ENCODE measurements at regions not wholly inside any gene's neighbourhood (a gene's known extent, or its start where the extent isn't known, plus 50 kb on each side); places are given as distances from the start of the nearest gene placed in this dataset.

DNA sequence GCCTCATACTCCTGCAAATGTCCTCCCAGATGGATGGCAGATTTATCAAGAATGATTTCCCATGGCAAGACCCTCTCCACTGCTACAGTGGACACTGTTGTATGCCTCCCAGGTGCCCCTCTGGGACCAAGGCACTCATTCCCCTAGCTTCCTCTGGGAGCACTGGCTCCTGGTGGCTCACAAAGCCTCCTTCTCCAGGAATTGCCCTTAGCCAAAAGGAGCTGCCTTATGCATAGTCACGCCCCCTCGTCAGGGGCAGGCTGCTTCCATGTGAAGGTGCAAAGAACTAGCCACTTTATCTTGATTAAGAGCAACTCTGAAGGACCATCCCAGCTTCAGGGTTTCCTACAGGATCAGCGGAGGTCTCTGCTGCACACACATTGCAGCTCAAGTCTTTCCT, 358.1 kb downstream of the CDK5RAP2 start:
- intact Hi-C loops (cut with micrococcal nuclease), result no loop called here
- Histone ChIP-seq H3K36me3 (replicated peaks in 1 of 2; ENCODE audit: control insufficient read depth in 1 of 2, insufficient read depth in 2 of 2, low read length in 2 of 2) (no peaks in the 10 kb centered on the region), H3K4me2 (replicated peaks; ENCODE audit: extremely low read depth, low read length, poor library complexity, severe bottlenecking) (no peak overlapping the region), H3K27me3 (ENCODE audit: control insufficient read depth in 2 of 2, insufficient read depth in 2 of 2, low read length in 2 of 2) (no peaks in the 10 kb centered on the region), H2AFZ (ENCODE audit: insufficient read depth, low read depth, low read length, poor library complexity, severe bottlenecking) (no peak overlapping the region), H3K9me3 (replicated peaks in 1 of 2; ENCODE audit: control insufficient read depth in 1 of 2, insufficient read depth in 1 of 2, low read length in 2 of 2) (no peaks in the 10 kb centered on the region), H3K9ac (ENCODE audit: insufficient read depth, low read length, poor library complexity, severe bottlenecking) (no peak overlapping the region), H3K79me2 (ENCODE audit: insufficient read depth, low read length) (no peaks in the 10 kb centered on the region), H4K20me1 (ENCODE audit: insufficient read depth, low read length) (no peaks in the 10 kb centered on the region), H3K4me3 (replicated peaks in 1 of 3; ENCODE audit: low read depth in 2 of 3, low read length in 3 of 3) (no peak overlapping the region), H3K27ac (ENCODE audit: low read depth in 1 of 2, low read length in 2 of 2) (no peak overlapping the region), H3K4me1 (ENCODE audit: control insufficient read depth in 1 of 2, insufficient read depth in 2 of 2, low read length in 2 of 2) (no peaks in the 10 kb centered on the region)
- TF ChIP-seq, protein P1, sequence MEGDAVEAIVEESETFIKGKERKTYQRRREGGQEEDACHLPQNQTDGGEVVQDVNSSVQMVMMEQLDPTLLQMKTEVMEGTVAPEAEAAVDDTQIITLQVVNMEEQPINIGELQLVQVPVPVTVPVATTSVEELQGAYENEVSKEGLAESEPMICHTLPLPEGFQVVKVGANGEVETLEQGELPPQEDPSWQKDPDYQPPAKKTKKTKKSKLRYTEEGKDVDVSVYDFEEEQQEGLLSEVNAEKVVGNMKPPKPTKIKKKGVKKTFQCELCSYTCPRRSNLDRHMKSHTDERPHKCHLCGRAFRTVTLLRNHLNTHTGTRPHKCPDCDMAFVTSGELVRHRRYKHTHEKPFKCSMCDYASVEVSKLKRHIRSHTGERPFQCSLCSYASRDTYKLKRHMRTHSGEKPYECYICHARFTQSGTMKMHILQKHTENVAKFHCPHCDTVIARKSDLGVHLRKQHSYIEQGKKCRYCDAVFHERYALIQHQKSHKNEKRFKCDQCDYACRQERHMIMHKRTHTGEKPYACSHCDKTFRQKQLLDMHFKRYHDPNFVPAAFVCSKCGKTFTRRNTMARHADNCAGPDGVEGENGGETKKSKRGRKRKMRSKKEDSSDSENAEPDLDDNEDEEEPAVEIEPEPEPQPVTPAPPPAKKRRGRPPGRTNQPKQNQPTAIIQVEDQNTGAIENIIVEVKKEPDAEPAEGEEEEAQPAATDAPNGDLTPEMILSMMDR (IDR thresholded peaks at IDR 0.05), result no peak
- Mint-ChIP-seq H3K4me3 (no peak overlapping the region), H3K36me3 (no peaks in the 10 kb centered on the region), H3K27ac (no peak overlapping the region), H3K27me3 (ENCODE audit: low read depth in 3 of 3) (peaks cover 2 to 5% (median 4%) of the 10 kb centered on the region in 3 donors), H3K4me1 (no peaks in the 10 kb centered on the region), H3K9me3 (peaks cover 0 to 2% (median 0%) of the 10 kb centered on the region in 7 donors)
- DNase-seq, result no peak
- 34% methylated on average over 3 of the region's 3 CpGs for WGBS (ENCODE audit: insufficient coverage)

DNA sequence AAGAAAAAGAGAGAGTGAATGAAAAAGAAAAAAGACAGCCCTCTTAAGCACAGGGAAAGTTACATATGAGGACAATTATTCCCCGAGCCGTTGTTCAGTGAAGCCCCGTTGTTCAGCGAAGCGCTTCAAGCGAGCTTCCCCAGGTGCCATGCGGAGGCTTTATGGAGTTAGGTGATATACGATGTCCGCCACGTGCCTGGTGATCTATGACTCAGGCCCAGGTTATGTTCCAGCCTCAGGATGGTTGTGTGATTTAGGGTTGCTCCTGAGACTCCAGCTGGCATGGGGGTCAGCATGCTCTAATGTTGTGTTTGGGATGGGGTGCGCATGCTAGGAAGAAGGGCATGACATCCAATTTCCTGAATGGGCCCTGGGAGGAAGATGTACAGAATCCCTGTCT, 365.6 kb downstream of the CDK5RAP2 start:
- peaks cover 0 to 2% (median 0%) of the 10 kb centered on the region in 3 donors for H3K27me3 Mint-ChIP-seq (ENCODE audit: low read depth in 3 of 3)
- intact Hi-C loops (cut with micrococcal nuclease), result no loop called here
- no peak overlapping the region for H3K4me2 ChIP-seq (replicated peaks; ENCODE audit: extremely low read depth, low read length, poor library complexity, severe bottlenecking)
- no peak for DNase-seq
- no peaks in the 10 kb centered on the region for H3K79me2 ChIP-seq (ENCODE audit: insufficient read depth, low read length)
- H3K9me3 Mint-ChIP-seq, result peaks cover 0 to 6% (median 2%) of the 10 kb centered on the region in 7 donors
- H3K27ac ChIP-seq (ENCODE audit: low read depth in 1 of 2, low read length in 2 of 2), result no peak overlapping the region
- no peak overlapping the region for H3K4me3 Mint-ChIP-seq
- H4K20me1 ChIP-seq (ENCODE audit: insufficient read depth, low read length), result no peaks in the 10 kb centered on the region
- no peaks in the 10 kb centered on the region for H3K36me3 ChIP-seq (replicated peaks in 1 of 2; ENCODE audit: control insufficient read depth in 1 of 2, insufficient read depth in 2 of 2, low read length in 2 of 2)
- H3K9ac ChIP-seq (ENCODE audit: insufficient read depth, low read length, poor library complexity, severe bottlenecking), result no peak overlapping the region
- no peaks in the 10 kb centered on the region for H3K27me3 ChIP-seq (ENCODE audit: control insufficient read depth in 2 of 2, insufficient read depth in 2 of 2, low read length in 2 of 2)
- H2AFZ ChIP-seq (ENCODE audit: insufficient read depth, low read depth, low read length, poor library complexity, severe bottlenecking), result no peak overlapping the region
- WGBS (ENCODE audit: insufficient coverage), result 88% methylated on average over 11 of the region's 11 CpGs
- TF ChIP-seq, protein P1 (IDR thresholded peaks at IDR 0.05), result no peak
- H3K4me1 ChIP-seq (ENCODE audit: control insufficient read depth in 1 of 2, insufficient read depth in 2 of 2, low read length in 2 of 2), result no peaks in the 10 kb centered on the region
- no peak overlapping the region for H3K4me3 ChIP-seq (replicated peaks in 1 of 3; ENCODE audit: low read depth in 2 of 3, low read length in 3 of 3)
- no peaks in the 10 kb centered on the region for H3K9me3 ChIP-seq (replicated peaks in 1 of 2; ENCODE audit: control insufficient read depth in 1 of 2, insufficient read depth in 1 of 2, low read length in 2 of 2)
- no peak overlapping the region for H3K27ac Mint-ChIP-seq
- H3K36me3 Mint-ChIP-seq, result no peaks in the 10 kb centered on the region
- no peaks in the 10 kb centered on the region for H3K4me1 Mint-ChIP-seq

All from CD14-positive monocyte (primary cell).